ENCODE measurements at regions not wholly inside any gene's neighbourhood (a gene's known extent, or its start where the extent isn't known, plus 50 kb on each side); places are given as distances from the start of the nearest gene placed in this dataset.
"Not testable (repeated sequence)": the region's sequence is repeated elsewhere in the genome, so short reads cannot be mapped to it uniquely, and the experiment has no call there.

DNA sequence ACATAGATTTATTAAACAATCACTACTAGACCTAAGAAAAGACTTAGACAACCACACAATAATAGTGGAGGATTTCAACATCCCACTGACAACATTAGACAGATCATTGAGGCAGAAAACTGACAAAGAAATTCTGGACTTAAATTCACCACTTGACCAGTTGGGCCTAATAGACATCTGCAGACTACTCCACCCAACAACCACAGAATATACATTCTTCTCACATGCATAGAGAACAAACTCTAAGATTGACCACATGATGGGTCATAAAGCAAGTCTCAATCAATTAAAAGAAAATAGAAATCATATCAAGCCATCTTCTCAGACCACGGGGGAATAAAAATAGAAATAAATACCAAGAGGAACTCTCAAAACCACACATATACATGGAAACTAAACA is 136.7 kb upstream of the ARG1 start:
- no peak overlapping the region for H3K27ac ChIP-seq
- H3K36me3 ChIP-seq (ENCODE audit: insufficient read depth) = no peaks in the 10 kb centered on the region
- H3K27me3 ChIP-seq (ENCODE audit: insufficient read depth, low read depth) = no peaks in the 10 kb centered on the region
- no peaks in the 10 kb centered on the region for H4K20me1 ChIP-seq (ENCODE audit: insufficient read depth)
- no peak overlapping the region for H3K4me3 ChIP-seq (IDR thresholded peaks at IDR 0.05; ENCODE audit: insufficient read depth, low read depth, low read length)
- TF ChIP-seq, protein P1, sequence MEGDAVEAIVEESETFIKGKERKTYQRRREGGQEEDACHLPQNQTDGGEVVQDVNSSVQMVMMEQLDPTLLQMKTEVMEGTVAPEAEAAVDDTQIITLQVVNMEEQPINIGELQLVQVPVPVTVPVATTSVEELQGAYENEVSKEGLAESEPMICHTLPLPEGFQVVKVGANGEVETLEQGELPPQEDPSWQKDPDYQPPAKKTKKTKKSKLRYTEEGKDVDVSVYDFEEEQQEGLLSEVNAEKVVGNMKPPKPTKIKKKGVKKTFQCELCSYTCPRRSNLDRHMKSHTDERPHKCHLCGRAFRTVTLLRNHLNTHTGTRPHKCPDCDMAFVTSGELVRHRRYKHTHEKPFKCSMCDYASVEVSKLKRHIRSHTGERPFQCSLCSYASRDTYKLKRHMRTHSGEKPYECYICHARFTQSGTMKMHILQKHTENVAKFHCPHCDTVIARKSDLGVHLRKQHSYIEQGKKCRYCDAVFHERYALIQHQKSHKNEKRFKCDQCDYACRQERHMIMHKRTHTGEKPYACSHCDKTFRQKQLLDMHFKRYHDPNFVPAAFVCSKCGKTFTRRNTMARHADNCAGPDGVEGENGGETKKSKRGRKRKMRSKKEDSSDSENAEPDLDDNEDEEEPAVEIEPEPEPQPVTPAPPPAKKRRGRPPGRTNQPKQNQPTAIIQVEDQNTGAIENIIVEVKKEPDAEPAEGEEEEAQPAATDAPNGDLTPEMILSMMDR (conservative IDR thresholded peaks at IDR 0.05; ENCODE audit: low read depth, low read length) = no peak
- no peak overlapping the region for H3K9ac ChIP-seq
- H3K79me2 ChIP-seq (ENCODE audit: insufficient read depth, low read depth) = no peaks in the 10 kb centered on the region
- H2AFZ ChIP-seq (ENCODE audit: low read depth) = no peak overlapping the region
- no peaks in the 10 kb centered on the region for H3K4me1 ChIP-seq (ENCODE audit: low read depth, poor library complexity, severe bottlenecking)
- H3K4me2 ChIP-seq = no peak overlapping the region

DNA sequence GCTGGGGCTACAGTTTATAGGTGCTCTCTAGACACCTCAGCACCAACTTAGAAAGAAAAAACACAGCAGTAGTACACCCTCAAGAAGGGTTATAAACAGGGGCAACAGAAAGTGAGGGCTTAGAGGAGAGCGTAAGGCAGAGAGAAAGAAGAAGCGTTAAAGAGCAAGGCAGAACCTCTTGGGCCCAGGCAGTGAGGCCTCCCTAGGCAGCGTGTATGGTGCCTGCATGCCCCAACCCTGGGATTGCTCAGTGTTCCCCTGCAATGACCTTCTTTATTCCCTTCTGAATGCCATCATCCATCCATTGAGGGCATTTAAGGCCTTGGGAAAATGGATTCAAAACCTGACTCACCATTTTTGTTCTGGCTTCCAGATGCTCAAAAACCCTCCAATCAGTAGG is 130.0 kb upstream of the ARG1 start:
- Histone ChIP-seq H3K9ac (no peak overlapping the region), H2AFZ (ENCODE audit: low read depth) (no peak overlapping the region), H3K4me2 (no peak overlapping the region), H3K4me3 (IDR thresholded peaks at IDR 0.05; ENCODE audit: insufficient read depth, low read depth, low read length) (no peak overlapping the region), H3K79me2 (ENCODE audit: insufficient read depth, low read depth) (no peaks in the 10 kb centered on the region), H3K27me3 (ENCODE audit: insufficient read depth, low read depth) (no peaks in the 10 kb centered on the region), H4K20me1 (ENCODE audit: insufficient read depth) (no peaks in the 10 kb centered on the region), H3K4me1 (ENCODE audit: low read depth, poor library complexity, severe bottlenecking) (no peaks in the 10 kb centered on the region), H3K36me3 (ENCODE audit: insufficient read depth) (no peaks in the 10 kb centered on the region), H3K27ac (no peak overlapping the region)
- TF ChIP-seq, protein P1 (conservative IDR thresholded peaks at IDR 0.05; ENCODE audit: low read depth, low read length) = no peak

DNA sequence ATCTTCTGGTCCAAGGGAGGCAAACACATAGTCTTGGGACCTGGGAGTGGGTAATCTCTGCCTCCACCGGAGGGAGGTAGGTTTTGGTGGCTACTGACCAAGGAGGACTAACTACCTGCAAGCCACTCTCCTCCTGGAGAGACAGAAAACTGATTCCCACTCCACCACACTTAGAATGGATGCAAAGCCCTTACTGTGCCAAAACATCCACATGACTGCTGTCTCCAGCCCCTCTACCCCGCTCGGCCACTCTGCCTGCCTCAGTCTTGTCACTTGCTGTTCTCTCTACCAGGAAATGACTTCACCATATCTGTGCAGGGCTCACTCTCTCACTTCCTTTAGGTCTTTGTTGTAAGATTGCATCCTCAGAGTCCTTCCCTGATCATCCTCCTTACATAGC is 129.5 kb upstream of the ARG1 start:
- Histone ChIP-seq H2AFZ (ENCODE audit: low read depth) (no peak overlapping the region), H3K4me3 (IDR thresholded peaks at IDR 0.05; ENCODE audit: insufficient read depth, low read depth, low read length) (no peak overlapping the region), H3K9ac (no peak overlapping the region), H3K36me3 (ENCODE audit: insufficient read depth) (no peaks in the 10 kb centered on the region), H3K4me1 (ENCODE audit: low read depth, poor library complexity, severe bottlenecking) (no peaks in the 10 kb centered on the region), H3K4me2 (no peak overlapping the region), H4K20me1 (ENCODE audit: insufficient read depth) (no peaks in the 10 kb centered on the region), H3K79me2 (ENCODE audit: insufficient read depth, low read depth) (no peaks in the 10 kb centered on the region), H3K27me3 (ENCODE audit: insufficient read depth, low read depth) (no peaks in the 10 kb centered on the region), H3K27ac (no peak overlapping the region)
- TF ChIP-seq, protein P1 (conservative IDR thresholded peaks at IDR 0.05; ENCODE audit: low read depth, low read length) = no peak

DNA sequence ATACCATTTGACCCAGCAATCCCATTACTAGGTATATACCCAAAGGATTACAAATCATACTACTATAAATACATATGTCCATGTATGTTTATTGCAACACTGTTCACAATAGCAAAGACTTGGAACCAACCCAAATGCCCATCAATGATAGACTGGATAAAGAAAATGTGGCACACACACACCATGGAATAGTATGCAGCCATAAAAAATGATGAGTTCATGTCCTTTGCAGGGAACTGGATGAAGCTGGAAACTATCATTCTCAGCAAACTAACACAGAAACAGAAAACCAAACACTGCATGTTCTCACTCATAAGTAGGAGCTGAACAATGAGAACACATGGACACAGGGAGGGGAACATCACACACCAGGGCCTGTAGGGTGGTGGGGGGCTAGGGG is 127.7 kb upstream of the ARG1 start:
- not testable (repeated sequence) for H3K79me2 ChIP-seq (ENCODE audit: insufficient read depth, low read depth); H3K4me2 ChIP-seq; H4K20me1 ChIP-seq (ENCODE audit: insufficient read depth); H3K4me3 ChIP-seq (IDR thresholded peaks at IDR 0.05; ENCODE audit: insufficient read depth, low read depth, low read length); H3K27ac ChIP-seq; H3K4me1 ChIP-seq (ENCODE audit: low read depth, poor library complexity, severe bottlenecking); H3K36me3 ChIP-seq (ENCODE audit: insufficient read depth); H3K27me3 ChIP-seq (ENCODE audit: insufficient read depth, low read depth); H3K9ac ChIP-seq; H2AFZ ChIP-seq (ENCODE audit: low read depth)

DNA sequence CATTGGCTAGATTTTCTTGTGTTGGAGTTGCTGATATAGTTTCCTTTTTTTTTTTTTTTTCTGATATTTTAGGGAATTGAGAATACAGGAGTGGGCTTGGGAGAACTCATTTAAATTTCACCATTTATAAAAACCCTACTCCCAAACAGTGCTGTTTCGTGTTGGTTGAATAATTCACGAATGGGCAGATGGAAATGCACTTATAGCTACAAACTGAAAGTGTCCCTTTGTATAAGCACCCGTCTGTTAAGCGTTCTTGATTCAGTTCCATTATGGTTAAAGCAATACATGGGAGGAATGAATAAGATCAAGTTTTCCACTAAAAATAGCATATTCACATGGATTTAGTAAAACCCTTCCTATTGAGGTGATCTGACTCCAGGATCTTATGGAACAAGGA is 122.2 kb upstream of the ARG1 start:
- no peak overlapping the region for H3K4me2 ChIP-seq
- no peak overlapping the region for H3K4me3 ChIP-seq (IDR thresholded peaks at IDR 0.05; ENCODE audit: insufficient read depth, low read depth, low read length)
- H2AFZ ChIP-seq (ENCODE audit: low read depth) = no peak overlapping the region
- no peaks in the 10 kb centered on the region for H3K4me1 ChIP-seq (ENCODE audit: low read depth, poor library complexity, severe bottlenecking)
- TF ChIP-seq, protein P1 (conservative IDR thresholded peaks at IDR 0.05; ENCODE audit: low read depth, low read length) = no peak
- no peak overlapping the region for H3K9ac ChIP-seq
- no peaks in the 10 kb centered on the region for H3K79me2 ChIP-seq (ENCODE audit: insufficient read depth, low read depth)
- no peaks in the 10 kb centered on the region for H4K20me1 ChIP-seq (ENCODE audit: insufficient read depth)
- no peak overlapping the region for H3K27ac ChIP-seq
- H3K36me3 ChIP-seq (ENCODE audit: insufficient read depth) = no peaks in the 10 kb centered on the region
- H3K27me3 ChIP-seq (ENCODE audit: insufficient read depth, low read depth) = no peaks in the 10 kb centered on the region

All from KMS-11 (cell line).